Prostate gland (tissue), 2 donors: ENCODE measurements at regions not wholly inside any gene's neighbourhood (a gene's known extent, or its start where the extent isn't known, plus 50 kb on each side); places are given as distances from the start of the nearest gene placed in this dataset.

Experiments
- DNase-seq: peaks from one replicate; pipeline ENCODE4 v3.0.0-alpha.2; 2019; ENCODE audit warnings: low spot score
- H3K27ac ChIP-seq, 2 donors: fragments of 200-600 bp; sonication (generic); 2 replicates each; pipeline ENCODE4 v1.5.1; 2017 to 2019
- H3K27me3 ChIP-seq: fragments of 200-600 bp; sonication (generic); replicated peaks from 2 replicates; pipeline ENCODE4 v1.5.1; 2019; ENCODE audit not compliant: insufficient read depth
- H3K36me3 ChIP-seq, 2 donors: fragments of 200-600 bp; sonication (generic); 1 replicate in 1 of 2; 2 replicates in 1 of 2; pipeline versions ENCODE4 v1.5.1 to v1.8.1; 2017 to 2019
- H3K4me1 ChIP-seq: fragments of 200-600 bp; sonication (generic); replicated peaks from 2 replicates; pipeline ENCODE4 v1.5.1; 2019
- H3K4me3 ChIP-seq, 2 donors: fragments of 200-600 bp; sonication (generic); 2 replicates each; pipeline ENCODE4 v1.5.1; 2017 to 2019
- H3K9me3 ChIP-seq: fragments of 200-600 bp; sonication (generic); 2 replicates; pipeline ENCODE4 v1.5.1; 2017
- POLR2A ChIP-seq: fragments of 450-650 bp; IDR thresholded peaks from one replicate; pipeline ENCODE4 v1.6.1; 2016; ENCODE audit warnings: antibody characterized with exemption, mild to moderate bottlenecking
- POLR2AphosphoS5 ChIP-seq: sonication (generic); formaldehyde crosslinking; IDR thresholded peaks from one replicate; pipeline ENCODE4 v1.6.1; 2017; ENCODE audit warnings: antibody characterized with exemption
- WGBS: methylation state at CpG from one replicate; pipeline ENCODE4 v1.1.5; 2018; 5-methylcytosine and 5-hydroxymethylcytosine counted together
- intact Hi-C: fragments of 100-400 bp; cut with DNase I; formaldehyde crosslinking; loops from one replicate; pipeline ENCODE4 v1.14.2; 2022
- TF ChIP-seq, protein P1 (sequence below), 4 experiments: fragments of 200-600 bp in 2 of 4; fragments of 450-650 bp in 2 of 4; sonication (generic) in 2 of 4; IDR thresholded peaks; 1 replicate in 3 of 4; 2 replicates in 1 of 4; pipeline ENCODE4 v1.5.1; 2016 to 2019; ENCODE audit warnings: antibody characterized with exemption in 4 of 4, mild to moderate bottlenecking in 2 of 4, moderate library complexity in 2 of 4

DNA sequence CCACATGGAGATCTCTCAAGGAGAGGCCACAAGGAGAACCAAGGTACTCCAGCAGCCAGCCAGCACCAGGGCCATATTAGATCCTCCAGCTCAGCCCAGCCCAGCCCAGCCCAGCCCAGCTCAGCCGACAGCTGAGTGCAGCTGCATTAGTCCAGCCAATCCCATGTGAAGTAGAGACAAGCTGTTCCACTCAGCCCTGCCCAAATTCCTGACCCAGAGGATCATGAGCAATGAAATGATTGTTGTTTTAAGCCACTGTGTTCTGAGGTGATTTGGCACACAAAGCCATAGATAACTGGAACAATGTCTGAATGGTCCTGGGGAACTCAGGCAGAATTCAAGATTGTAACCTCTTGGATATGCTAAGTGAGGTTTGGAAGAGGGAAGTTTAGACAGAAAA is 59.5 kb upstream of the BMP2 start:
- intact Hi-C loops: no loop called here
- no peaks in the 10 kb centered on the region for H3K36me3 ChIP-seq
- peak; percentile 26 for DNase-seq
- H3K27me3 ChIP-seq: no peaks in the 10 kb centered on the region
- WGBS: 0% methylated on average over 1 of the region's 1 CpG
- H3K4me3 ChIP-seq: no peak overlapping the region
- H3K9me3 ChIP-seq: no peaks in the 10 kb centered on the region
- peaks cover 6% of the 10 kb centered on the region for H3K4me1 ChIP-seq
- TF ChIP-seq, protein P1, sequence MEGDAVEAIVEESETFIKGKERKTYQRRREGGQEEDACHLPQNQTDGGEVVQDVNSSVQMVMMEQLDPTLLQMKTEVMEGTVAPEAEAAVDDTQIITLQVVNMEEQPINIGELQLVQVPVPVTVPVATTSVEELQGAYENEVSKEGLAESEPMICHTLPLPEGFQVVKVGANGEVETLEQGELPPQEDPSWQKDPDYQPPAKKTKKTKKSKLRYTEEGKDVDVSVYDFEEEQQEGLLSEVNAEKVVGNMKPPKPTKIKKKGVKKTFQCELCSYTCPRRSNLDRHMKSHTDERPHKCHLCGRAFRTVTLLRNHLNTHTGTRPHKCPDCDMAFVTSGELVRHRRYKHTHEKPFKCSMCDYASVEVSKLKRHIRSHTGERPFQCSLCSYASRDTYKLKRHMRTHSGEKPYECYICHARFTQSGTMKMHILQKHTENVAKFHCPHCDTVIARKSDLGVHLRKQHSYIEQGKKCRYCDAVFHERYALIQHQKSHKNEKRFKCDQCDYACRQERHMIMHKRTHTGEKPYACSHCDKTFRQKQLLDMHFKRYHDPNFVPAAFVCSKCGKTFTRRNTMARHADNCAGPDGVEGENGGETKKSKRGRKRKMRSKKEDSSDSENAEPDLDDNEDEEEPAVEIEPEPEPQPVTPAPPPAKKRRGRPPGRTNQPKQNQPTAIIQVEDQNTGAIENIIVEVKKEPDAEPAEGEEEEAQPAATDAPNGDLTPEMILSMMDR (IDR thresholded peaks at IDR 0.05): no peak
- TF ChIP-seq POLR2A: no peak
- peak; percentile 27 for TF ChIP-seq POLR2AphosphoS5
- H3K27ac ChIP-seq: peak overlapping the region; percentile 49 to 71

DNA sequence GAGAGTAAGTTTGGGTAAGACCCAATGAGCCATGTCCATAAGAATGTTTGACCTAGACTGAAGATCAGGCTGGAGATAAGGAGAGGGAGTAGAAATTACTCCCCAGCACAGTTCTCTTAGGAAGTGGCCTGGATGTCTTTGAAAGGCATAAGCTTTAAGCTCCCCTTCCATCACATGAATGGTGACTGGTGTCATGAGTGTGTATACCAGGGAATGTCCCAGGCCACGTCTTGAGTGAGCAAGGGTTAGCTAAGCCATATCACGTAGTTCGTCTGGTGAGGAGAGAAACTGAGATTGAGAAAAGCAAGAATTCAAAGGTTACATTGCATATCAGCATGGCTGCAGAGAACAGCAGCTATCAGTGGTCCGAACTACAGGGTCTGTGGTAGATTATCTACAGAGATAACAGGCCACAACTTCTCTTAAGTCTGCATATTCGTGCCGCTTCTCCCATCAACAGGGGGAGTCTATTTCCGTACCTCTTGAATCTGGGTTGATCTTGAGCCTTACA is 60.1 kb upstream of the BMP2 start:
- Histone ChIP-seq H3K4me3 (no peak overlapping the region), H3K4me1 (peaks cover 6% of the 10 kb centered on the region), H3K9me3 (no peaks in the 10 kb centered on the region), H3K27me3 (no peaks in the 10 kb centered on the region), H3K27ac (no peak overlapping the region), H3K36me3 (no peaks in the 10 kb centered on the region)
- no peak for DNase-seq
- TF ChIP-seq POLR2AphosphoS5 (no peak), POLR2A (no peak)
- TF ChIP-seq, protein P1 (IDR thresholded peaks at IDR 0.05): no peak
- intact Hi-C loops: no loop called here
- WGBS: 83% methylated on average over 7 of the region's 7 CpGs

DNA sequence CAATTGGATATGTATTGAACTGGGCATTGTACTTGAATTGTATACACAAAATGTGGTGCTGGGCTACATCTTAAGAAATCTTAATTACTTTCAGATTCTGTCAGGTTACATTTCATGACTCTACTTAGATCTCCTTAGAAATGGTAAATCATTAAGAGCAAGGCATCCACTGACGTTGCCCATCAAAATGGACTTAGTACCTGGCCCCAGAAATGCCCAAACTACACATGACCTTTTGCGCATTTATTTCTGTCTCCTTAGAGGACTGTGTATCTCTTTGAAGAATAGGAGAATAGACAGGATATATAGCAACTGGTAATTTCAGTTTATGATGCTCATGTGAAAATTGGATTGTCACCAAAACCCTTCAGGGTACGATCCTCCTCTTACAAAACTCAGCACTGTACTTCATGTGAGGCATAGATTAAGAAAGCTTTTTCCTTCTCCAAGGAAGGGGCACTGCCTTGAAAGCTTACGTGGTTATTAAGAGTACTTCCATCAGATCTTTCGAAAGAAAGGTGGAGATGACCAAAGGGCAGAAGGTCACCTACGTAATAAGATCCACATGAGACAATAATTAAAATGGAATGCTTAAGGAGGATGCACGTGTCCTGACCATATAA is 61.4 kb upstream of the BMP2 start:
- intact Hi-C loops: no loop called here
- Histone ChIP-seq H3K27me3 (no peaks in the 10 kb centered on the region), H3K4me1 (peaks cover 6% of the 10 kb centered on the region), H3K27ac (no peak overlapping the region), H3K36me3 (no peaks in the 10 kb centered on the region), H3K9me3 (no peaks in the 10 kb centered on the region), H3K4me3 (no peak overlapping the region)
- 91% methylated on average over 7 of the region's 7 CpGs for WGBS
- DNase-seq: no peak
- TF ChIP-seq POLR2AphosphoS5 (no peak), POLR2A (no peak)
- TF ChIP-seq, protein P1 (IDR thresholded peaks at IDR 0.05): no peak

DNA sequence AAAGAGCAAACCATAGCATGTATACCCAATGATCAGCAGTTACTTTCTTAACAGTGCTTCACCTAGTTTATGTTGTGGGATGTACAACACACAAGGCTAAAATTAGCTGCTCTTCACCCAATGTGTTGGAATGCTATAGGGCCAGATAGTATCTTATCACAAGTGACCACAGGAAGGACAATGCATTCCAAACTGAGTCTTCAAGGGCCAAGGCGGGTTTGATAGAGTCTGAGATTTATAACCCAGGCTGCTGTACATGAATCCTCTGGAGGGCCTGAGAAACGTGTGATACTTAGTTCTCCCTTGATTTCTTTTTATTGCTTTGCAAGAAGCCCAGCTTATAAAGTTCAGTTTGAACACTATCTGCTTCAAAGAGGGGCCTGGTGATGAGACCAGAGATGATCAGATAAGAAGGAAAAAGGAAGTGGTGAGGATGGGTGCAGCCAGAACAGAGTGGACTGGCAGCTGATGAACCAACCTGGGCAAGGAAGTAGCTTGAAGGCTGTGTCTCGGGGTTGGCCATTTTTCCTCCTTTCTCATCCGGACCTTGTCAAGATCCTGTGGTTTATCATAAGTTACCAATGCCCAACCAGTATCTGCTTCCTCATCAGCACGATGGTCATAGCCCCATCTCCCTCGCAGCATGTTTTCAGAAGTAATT is 62.2 kb upstream of the BMP2 start:
- peaks cover 6% of the 10 kb centered on the region for H3K4me1 ChIP-seq
- WGBS: 68% methylated on average over 6 of the region's 6 CpGs
- no peak overlapping the region for H3K4me3 ChIP-seq
- DNase-seq: no peak
- peak overlapping the region in 1 of 2 donors; percentile 53 for H3K27ac ChIP-seq
- no peaks in the 10 kb centered on the region for H3K27me3 ChIP-seq
- no peaks in the 10 kb centered on the region for H3K9me3 ChIP-seq
- no peak for TF ChIP-seq POLR2A
- no peak for TF ChIP-seq POLR2AphosphoS5
- TF ChIP-seq, protein P1 (IDR thresholded peaks at IDR 0.05): no peak
- intact Hi-C loops: no loop called here
- no peaks in the 10 kb centered on the region for H3K36me3 ChIP-seq
